HG03280 (cell line): ENCODE measurements at regions not wholly inside any gene's neighbourhood (a gene's known extent, or its start where the extent isn't known, plus 50 kb on each side); places are given as distances from the start of the nearest gene placed in this dataset.
"Not testable (repeated sequence)": the region's sequence is repeated elsewhere in the genome, so short reads cannot be mapped to it uniquely, and the experiment has no call there.

ENCODE experiments used
- ATAC-seq: cut with Tn5 transposase; IDR thresholded peaks from one replicate; pipeline ENCODE4 v1.9.1; 2021; ENCODE audit warnings: mild to moderate bottlenecking, moderate library complexity; ENCODE audit not compliant: unreplicated experiment

DNA sequence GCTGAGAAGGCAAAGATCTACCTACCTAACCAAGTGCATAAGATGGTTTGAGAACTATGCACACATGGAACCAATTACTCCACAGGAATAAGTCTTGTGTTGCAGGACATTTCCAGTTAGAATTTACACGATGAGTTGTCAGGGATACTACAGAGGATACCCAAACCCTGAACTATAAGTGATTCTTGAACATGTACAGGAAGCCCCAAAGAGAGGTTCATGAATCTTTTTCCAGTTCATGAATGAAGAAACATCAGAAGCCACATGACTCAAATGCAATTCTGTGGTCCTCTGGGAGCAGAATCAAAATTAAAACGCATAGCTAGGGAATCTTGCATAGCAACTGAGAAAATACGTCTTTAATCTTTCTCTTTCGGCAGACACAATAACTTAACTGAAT, 114.1 kb upstream of the LMCD1 start:
- ATAC-seq: no peak

- no peak for ATAC-seq
These were observed 101.9 kb upstream of the LMCD1 start for GRCh38 chr3:8399686-8400085.

DNA sequence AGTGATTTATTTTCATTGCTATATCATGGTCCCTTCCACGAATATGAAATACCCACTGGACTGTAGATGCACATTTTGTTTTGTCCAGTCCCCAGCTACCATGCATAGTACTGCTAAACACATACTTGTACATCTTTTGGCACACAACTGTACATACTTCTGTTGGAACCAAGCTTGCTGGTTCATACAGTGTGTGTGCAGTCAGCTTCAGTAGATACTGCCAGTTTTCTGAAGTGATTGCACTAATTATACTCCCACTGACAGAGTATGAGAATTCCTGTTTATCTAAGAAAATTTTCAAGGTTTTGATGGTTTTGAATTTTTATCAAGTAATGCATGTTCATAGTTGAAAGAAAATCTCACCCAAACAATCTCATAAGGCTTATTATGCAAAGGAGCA, 100.7 kb upstream of the LMCD1 start:
- no peak for ATAC-seq

GRCh38 chr3:8403996-8404395, 97.6 kb upstream of the LMCD1 start:
- ATAC-seq: no peak

DNA sequence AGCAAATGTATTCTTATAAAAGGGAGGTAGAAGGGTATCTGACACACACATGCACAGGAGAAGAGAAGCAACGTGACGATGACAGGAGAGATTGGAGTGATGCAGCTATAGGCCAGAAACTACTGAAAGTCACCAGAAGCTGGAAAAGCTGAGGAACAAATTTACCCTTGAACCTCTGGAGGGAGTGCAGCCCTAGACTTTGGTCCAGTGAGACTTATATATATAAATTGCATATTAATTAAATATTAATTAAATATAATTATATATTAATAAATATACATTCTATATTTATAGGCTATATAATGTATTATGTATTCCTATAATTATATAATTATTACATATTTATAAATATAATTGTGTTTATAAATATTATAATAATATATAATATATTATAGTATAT, 96.5 kb upstream of the LMCD1 start:
- ATAC-seq: no peak

- no peak for ATAC-seq
These were observed 95.1 kb upstream of the LMCD1 start for GRCh38 chr3:8406479-8406878.

DNA sequence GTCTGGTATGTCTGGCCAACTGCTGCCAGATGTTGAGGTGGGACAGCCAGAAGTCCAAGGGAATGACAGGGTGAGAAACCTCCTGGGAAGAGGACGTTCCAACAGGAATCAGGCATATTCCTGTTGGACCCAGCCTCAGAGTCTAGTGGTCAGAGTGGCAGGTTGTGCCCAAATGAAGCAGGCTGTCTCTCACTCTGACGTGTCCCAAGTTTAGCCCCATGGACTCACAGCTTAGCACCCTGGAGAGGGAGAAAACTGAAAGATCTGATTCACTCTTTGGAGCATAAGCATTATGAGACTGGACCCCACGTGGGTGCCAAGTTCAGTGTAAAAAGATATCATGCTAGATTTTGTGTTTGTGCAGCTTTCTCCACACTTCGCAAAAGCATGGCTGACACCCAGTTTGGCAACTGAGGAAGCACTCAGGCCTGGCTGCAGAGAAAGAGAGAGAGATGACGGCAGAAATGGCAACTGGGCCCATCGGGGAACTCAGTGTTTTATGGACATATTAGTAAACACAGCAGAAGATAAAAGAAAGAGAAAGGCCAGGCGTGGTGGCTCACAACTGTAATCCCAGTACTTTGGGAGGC, 88.2 kb upstream of the LMCD1 start:
- no peak for ATAC-seq

DNA sequence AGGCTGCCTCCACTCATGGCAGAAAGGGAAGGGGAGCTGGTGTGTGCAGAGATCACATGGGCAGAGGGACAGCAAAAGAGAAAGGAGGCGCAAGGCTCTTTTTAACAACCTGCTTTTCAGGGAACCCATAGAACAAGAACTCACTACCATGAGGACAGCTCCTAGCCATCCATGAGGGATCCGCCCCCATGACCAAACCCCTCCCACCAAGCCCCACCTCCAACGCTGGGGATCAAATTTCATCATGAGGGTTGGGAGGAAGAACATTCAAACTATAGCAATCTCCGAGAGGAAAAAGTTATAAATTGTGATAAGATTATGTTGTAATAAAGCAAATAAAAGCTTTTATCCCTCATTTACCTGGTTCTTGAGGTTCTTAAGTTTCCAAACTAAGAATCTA, 84.7 kb upstream of the LMCD1 start:
- peak; percentile 58 for ATAC-seq

- no peak for ATAC-seq
These were observed 81.0 kb upstream of the LMCD1 start for GRCh38 chr3:8420612-8421011.

DNA sequence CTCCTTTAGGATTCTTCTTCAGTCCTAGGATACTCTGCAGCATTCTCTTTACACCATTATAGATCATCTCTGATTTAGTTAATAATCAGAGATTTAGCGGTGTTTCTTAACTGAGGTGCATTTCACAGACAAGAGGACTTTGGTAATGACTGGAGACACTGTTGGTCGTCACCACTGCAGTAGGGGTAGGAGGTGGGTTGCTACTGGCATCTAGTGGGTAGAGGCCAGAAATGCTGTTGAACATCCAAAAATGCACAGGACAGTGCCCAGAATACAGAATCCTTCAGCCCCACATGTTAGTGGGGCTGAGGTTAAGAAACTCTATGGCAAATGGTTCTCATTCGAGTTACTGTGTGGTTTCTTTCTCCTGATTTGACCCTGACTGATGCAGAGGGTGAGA, 80.4 kb upstream of the LMCD1 start:
- no peak for ATAC-seq

DNA sequence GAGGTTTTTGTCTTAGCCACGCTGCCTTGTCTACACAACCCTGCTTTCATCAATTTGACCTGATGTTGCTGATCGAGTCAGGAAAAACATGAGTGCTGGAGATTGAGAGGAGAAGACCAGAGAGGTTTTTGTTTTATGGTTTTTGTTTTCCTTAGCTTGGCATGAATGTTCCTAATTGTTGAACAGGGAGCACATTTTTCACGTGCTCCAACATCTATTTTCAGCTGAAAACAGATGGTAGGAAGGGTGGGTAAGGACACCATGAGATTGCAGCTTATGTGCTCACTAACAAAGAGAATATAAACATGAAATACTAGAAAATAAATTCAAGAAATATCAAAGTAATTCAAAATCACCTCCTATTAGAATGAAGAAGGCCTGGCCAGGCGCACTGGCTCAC, 79.9 kb upstream of the LMCD1 start:
- no peak for ATAC-seq

GRCh38 chr3:8423307-8423706, 78.3 kb upstream of the LMCD1 start:
- no peak for ATAC-seq

GRCh38 chr3:8424281-8424680, 77.3 kb upstream of the LMCD1 start:
- ATAC-seq: no peak

DNA sequence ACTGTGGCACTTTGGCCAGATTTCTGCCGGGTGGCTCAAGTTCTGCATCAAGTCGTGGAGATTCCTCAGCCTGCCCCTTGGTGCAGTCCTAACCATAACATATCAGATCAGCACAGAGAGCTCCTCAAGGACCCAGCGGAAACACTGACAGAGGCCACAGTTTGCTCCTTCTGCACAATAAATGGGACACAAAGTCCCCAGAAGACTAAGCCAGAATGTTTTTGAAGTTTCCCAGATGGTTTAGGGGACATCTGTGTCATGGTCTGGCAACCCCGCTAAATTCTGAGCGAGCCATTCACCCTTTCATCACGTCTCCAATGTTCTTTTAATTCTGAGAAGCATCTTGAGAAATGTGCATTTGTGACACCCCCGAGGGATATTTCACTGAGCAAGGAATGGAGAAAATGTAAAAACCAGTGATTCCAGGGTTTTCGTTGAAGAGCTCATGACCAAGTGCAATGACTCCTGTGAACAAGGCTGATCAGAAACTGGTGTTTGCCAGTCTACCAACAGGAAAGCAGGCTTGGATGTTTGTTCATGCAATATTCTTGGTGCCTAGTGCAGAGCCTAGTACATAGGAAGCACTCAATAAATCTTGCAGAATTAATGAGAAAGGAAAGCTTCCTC, 64.8 kb upstream of the LMCD1 start:
- ATAC-seq: no peak

DNA sequence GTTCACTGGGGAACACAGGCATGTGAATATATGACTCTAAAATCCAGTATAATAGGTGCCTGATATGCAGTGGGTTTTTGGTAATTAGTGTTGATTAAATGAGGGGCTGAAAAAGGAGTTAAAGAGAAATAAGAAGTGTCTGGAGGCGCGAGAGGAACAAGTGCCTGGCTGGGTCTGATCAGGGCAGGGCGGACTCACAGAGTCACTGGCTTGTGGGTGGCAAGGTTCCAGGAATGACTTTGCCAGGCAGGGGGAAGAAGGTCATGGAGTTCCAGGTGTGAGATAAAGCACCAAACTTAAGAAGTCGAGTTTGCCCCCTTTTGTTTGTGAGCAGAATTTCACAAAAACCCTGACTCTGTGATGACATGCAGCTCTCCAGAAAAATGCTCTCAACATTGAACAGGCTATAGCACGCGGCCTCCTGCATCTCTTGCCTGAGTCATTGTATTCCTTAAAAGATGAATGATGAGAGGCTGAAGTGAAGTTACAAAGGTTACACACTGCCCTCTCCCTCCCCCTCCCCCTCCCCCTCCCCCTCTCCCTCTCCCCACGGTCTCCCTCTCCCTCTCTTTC, 63.0 kb upstream of the LMCD1 start:
- ATAC-seq: no peak

GRCh38 chr3:8440142-8440541, 61.5 kb upstream of the LMCD1 start:
- ATAC-seq: not testable (repeated sequence)

- ATAC-seq: no peak
These were observed 59.6 kb upstream of the LMCD1 start for GRCh38 chr3:8441969-8442559.

DNA sequence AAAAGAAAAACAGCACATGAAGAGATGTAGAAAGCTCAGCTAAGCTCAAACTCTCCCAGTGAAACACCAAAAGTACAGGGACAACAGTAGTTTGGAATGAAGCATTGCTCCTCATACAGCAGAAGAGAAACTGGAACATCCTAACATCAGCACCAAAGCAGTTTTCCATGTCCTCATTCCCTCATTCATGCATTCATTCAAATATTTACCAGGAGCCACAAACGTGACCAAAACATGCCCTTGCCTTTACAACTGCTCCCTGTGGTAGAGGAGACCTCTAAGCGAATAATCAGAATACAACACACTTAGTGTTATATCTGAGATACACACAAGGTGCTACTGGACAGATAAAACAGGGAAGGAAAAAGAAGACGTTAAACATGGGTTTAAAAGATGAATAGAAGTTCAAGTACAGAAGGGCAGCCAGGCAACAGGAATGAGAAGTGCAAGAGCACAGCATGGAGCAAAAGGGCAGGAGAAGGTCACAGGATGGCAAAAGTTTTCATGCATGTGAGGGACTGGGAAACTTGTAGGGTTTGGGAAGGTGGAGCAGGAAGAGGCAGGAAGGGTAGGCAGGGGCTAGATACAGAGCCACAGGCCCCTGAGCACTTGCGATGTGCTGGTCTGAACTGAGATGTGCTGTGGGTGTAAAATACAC, 58.5 kb upstream of the LMCD1 start:
- no peak for ATAC-seq

GRCh38 chr3:8443829-8444791, 57.5 kb upstream of the LMCD1 start:
- no peak for ATAC-seq

GRCh38 chr3:8444883-8445282, 56.7 kb upstream of the LMCD1 start:
- no peak for ATAC-seq

DNA sequence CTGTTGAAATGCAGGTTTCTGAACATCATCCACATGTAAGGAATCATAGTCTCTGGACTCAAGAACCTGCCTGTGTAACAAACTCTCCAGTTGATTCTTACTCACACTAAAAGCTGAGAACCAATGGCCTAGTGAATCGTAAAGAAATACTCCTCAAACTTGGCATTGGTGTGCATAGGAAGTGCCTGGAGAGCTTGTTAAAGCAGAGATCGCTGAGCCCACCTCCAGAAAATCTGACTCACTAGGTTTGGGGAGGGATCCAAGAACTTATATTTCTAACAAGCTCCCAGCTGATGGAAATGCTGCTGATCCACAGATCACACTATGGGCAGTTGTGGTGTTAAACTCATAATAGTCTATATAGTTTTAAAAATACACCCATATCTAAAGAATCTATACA, 55.8 kb upstream of the LMCD1 start:
- ATAC-seq: no peak
